Heart left ventricle (tissue), 16 donors: ENCODE measurements at regions not wholly inside any gene's neighbourhood (a gene's known extent, or its start where the extent isn't known, plus 50 kb on each side); places are given as distances from the start of the nearest gene placed in this dataset.

Source experiments
- ATAC-seq, 4 donors: fragments of 200-7000 bp; cut with Tn5 transposase; one replicate each; pipeline ENCODE4 v1.9.1; 2020 to 2022; ENCODE audit warnings: moderate library complexity in 4 of 4, mild to moderate bottlenecking in 3 of 4, moderate number of reproducible peaks in 1 of 4
- DNase-seq, 5 donors: peaks; one replicate each; pipeline ENCODE4 v3.0.0-alpha.2; 2020
- H3K27ac ChIP-seq, 12 donors: fragments of 200-600 bp; sonication (generic) in 4 of 12; one replicate each; pipeline versions ENCODE4 v1.5.0 to v1.8.0; 2016 to 2022; ENCODE audit warnings: mild to moderate bottlenecking in 2 of 12
- H3K27me3 ChIP-seq, 9 donors: fragments of 200-600 bp; sonication (generic) in 2 of 9; one replicate each; pipeline versions ENCODE4 v1.5.1 to v1.8.0; 2016 to 2022; ENCODE audit warnings: mild to moderate bottlenecking in 3 of 9
- H3K36me3 ChIP-seq, 9 donors: fragments of 200-600 bp; sonication (generic) in 2 of 9; one replicate each; pipeline versions ENCODE4 v1.5.0 to v1.8.0; 2018 to 2022; ENCODE audit warnings: mild to moderate bottlenecking in 2 of 9
- H3K4me1 ChIP-seq, 12 donors: fragments of 200-600 bp; sonication (generic) in 4 of 12; one replicate each; pipeline versions ENCODE4 v1.5.0 to v1.8.0; 2016 to 2022; ENCODE audit warnings: mild to moderate bottlenecking in 3 of 12
- H3K4me3 ChIP-seq, 12 donors: fragments of 200-600 bp; sonication (generic) in 4 of 12; one replicate each; pipeline versions ENCODE4 v1.5.0 to v1.8.0; 2017 to 2022; ENCODE audit warnings: mild to moderate bottlenecking in 9 of 12, moderate library complexity in 4 of 12
- H3K9me3 ChIP-seq, 12 donors: fragments of 200-600 bp; sonication (generic) in 4 of 12; one replicate each; pipeline versions ENCODE4 v1.5.0 to v1.8.0; 2016 to 2022; ENCODE audit warnings: mild to moderate bottlenecking in 1 of 12
- CTCF ChIP-seq, 12 donors: fragments of 200-600 bp; sonication (generic) in 4 of 12; IDR thresholded peaks; one replicate each; pipeline versions ENCODE4 v1.5.0 to v1.8.0; 2018 to 2022; ENCODE audit warnings: antibody characterized with exemption in 12 of 12, mild to moderate bottlenecking in 5 of 12
- POLR2A ChIP-seq, 2 donors: fragments of 450-650 bp; IDR thresholded peaks; one replicate each; pipeline ENCODE4 v1.6.1; 2017; ENCODE audit warnings: antibody characterized with exemption in 2 of 2, mild to moderate bottlenecking in 2 of 2, moderate library complexity in 2 of 2
- WGBS, 4 donors: extraction: QIAGEN DNeasy Blood & Tissue Kit in 2 of 4; methylation state at CpG; one replicate each; pipeline versions ENCODE4 v1.1.5 to v1.1.7; 2013 to 2018; 5-methylcytosine and 5-hydroxymethylcytosine counted together
- intact Hi-C, 10 donors: fragments of 100-400 bp; cut with DNase I; formaldehyde crosslinking; loops; one replicate each; pipeline versions ENCODE4 v1.11.1 to v1.14.2; 2022
- donor health status: ischemic (EF 13 %, LVEDD 7.1; RV severe dilation, severe dysfunction).
- donor health status: healthy with polysubstance abuse.
- donor health status: DM: no; HTN: yes; CAD: no.
- donor health status: DM: no; HTN: no; CAD: no.
- donor health status: ischemic (EF 25% LVEDD 6.9; RV normal size, moderate dysfunction).
- donor health status: ischemic (EF 25% LVEDD 5.7; RV mildly dilated, moderate dysfunction).
- donor health status: healthy.
- donor health status: DM: yes; HTN: yes; CAD: no.
- donor health status: ischemic (EF 35%, LVEDD 5.7; RV mildly dilated, moderate dysfunction).
- donor health status: nonischemic (EF 11% LVEDD 7.7; RV severe dilation, severe dysfunction).
- donor health status: DM: yes; HTN: yes; CAD: no.
- donor health status: PGD.
- donor health status: ischemic (EF 29% LVEDD 5.4; RV normal size, mild dysfunction).
- donor health status: nonischemic (EF 23%, LVEDD 6.1; RV moderate dilation, normal function).

DNA sequence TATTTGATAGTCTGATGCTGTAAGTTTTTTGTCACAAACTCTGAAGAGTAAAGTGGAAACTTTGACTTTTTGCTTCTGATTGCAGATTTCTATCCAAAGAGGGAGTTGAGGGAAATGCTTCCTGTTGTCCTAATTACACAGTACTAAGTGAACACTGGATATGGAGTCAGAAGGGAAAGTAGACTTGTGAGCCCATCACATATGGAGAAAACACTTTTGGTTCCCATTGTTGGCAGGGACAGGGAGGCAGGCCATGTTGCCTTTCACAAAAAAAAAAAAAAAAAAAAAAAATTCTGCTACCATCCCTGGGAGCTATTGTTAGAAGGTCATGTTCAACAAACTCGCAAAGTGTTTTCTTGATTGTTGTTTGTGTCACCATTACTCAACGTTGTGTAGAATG, 144.3 kb downstream of the RPIA start:
- Histone ChIP-seq H3K27ac (peak overlapping the region in 4 of 12 donors; percentile 10 to 39 (median 29)), H3K4me1 (peaks cover 0 to 4% (median 0%) of the 10 kb centered on the region in 12 donors), H3K9me3 (no peaks in the 10 kb centered on the region), H3K4me3 (no peak overlapping the region), H3K27me3 (peaks cover 0 to 4% (median 0%) of the 10 kb centered on the region in 9 donors), H3K36me3 (no peaks in the 10 kb centered on the region)
- peak in 1 of 4 donors; percentile 81 for ATAC-seq
- no peak for DNase-seq
- no peak for TF ChIP-seq CTCF (IDR thresholded peaks at IDR 0.05)
- no peak for TF ChIP-seq POLR2A (IDR thresholded peaks at IDR 0.05)
- intact Hi-C loops, result loop anchor here in 1 of 10 donors (10.0 kb wide), 1 partner anchor 79 kb away; no protein-coding TSS in a partner anchor
- WGBS, 4 donors, result 57 to 61% (median 59%) methylated on average over 2 of the region's 2 CpGs

- Histone ChIP-seq H3K36me3 (no peaks in the 10 kb centered on the region), H3K4me3 (no peak overlapping the region), H3K4me1 (peaks cover 0 to 4% (median 0%) of the 10 kb centered on the region in 12 donors), H3K9me3 (no peaks in the 10 kb centered on the region), H3K27me3 (peaks cover 0 to under 1% (median 0%) of the 10 kb centered on the region in 9 donors), H3K27ac (peak overlapping the region in 5 of 12 donors; percentile 10 to 39 (median 24))
- ATAC-seq (no peak), DNase-seq (no peak)
- intact Hi-C loops, result loop anchor here in 1 of 10 donors (10.0 kb wide), 1 partner anchor 78 kb away; no protein-coding TSS in a partner anchor
- TF ChIP-seq CTCF (IDR thresholded peaks at IDR 0.05), result no peak
- no peak for TF ChIP-seq POLR2A (IDR thresholded peaks at IDR 0.05)
These were observed 144.9 kb downstream of the RPIA start for GRCh38 chr2:88836351-88836750.

GRCh38 chr2:88837511-88838160, 146.2 kb downstream of the RPIA start:
- Histone ChIP-seq H3K27ac (peak overlapping the region in 1 of 12 donors; percentile 43), H3K4me1 (peaks cover 0 to 4% (median 0%) of the 10 kb centered on the region in 12 donors), H3K4me3 (no peak overlapping the region), H3K9me3 (no peaks in the 10 kb centered on the region), H3K27me3 (no peaks in the 10 kb centered on the region), H3K36me3 (no peaks in the 10 kb centered on the region)
- no peak for ATAC-seq
- intact Hi-C loops, result loop anchor here in 1 of 10 donors (10.0 kb wide), 1 partner anchor 77 kb away; no protein-coding TSS in a partner anchor
- 81 to 87% (median 85%) methylated on average over 4 of the region's 4 CpGs for whole genome bisulfite sequencing, 4 donors
- TF ChIP-seq CTCF (IDR thresholded peaks at IDR 0.05) (no peak), POLR2A (IDR thresholded peaks at IDR 0.05) (no peak)
- no peak for DNase-seq

GRCh38 chr2:88838165-88838635, 146.7 kb downstream of the RPIA start:
- intact Hi-C loops, result loop anchor here in 1 of 10 donors (10.0 kb wide), 1 partner anchor 77 kb away; no protein-coding TSS in a partner anchor
- no peaks in the 10 kb centered on the region for H3K9me3 ChIP-seq
- H3K36me3 ChIP-seq, result no peaks in the 10 kb centered on the region
- H3K27me3 ChIP-seq, result no peaks in the 10 kb centered on the region
- no peak for TF ChIP-seq CTCF (IDR thresholded peaks at IDR 0.05)
- no peak for TF ChIP-seq POLR2A (IDR thresholded peaks at IDR 0.05)
- H3K27ac ChIP-seq, result peak overlapping the region in 1 of 12 donors; percentile 43
- 37 to 43% (median 38%) methylated on average over 4 of the region's 4 CpGs for WGBS, 4 donors
- peaks cover 0 to 4% (median 0%) of the 10 kb centered on the region in 12 donors for H3K4me1 ChIP-seq
- H3K4me3 ChIP-seq, result no peak overlapping the region
- DNase-seq, result no peak
- peak in 1 of 4 donors; percentile 88 for ATAC-seq
